GM19452 (cell line): ENCODE measurements at regions not wholly inside any gene's neighbourhood (a gene's known extent, or its start where the extent isn't known, plus 50 kb on each side); places are given as distances from the start of the nearest gene placed in this dataset.
"Not testable (repeated sequence)": the region's sequence is repeated elsewhere in the genome, so short reads cannot be mapped to it uniquely, and the experiment has no call there.

ENCODE experiments used
- ATAC-seq: cut with Tn5 transposase; IDR thresholded peaks from one replicate; pipeline ENCODE4 v1.9.1; 2021; ENCODE audit not compliant: unreplicated experiment

DNA sequence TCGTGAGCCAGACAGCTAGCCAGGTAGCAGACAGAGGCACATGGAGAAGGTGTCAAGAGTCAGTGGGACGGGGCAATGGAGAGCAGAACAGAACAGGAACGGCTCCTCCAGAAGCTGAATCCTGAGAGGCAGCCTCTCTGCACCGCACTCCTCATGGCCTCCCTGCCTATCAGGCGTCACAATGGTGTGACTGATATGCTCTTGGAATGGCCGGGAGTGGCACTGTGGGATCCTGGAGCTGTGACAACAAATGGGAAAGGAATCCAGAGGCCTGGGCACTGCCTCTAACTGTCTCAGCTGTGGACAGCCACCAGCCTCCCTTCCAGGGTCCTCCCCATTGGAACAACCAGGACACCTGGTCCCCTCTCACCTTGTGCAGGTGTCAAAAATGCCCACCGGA is 89.1 kb upstream of the ID2 start:
- no peak for ATAC-seq

GRCh38 chr2:8593243-8593642 is 88.6 kb upstream of the ID2 start:
- no peak for ATAC-seq

DNA sequence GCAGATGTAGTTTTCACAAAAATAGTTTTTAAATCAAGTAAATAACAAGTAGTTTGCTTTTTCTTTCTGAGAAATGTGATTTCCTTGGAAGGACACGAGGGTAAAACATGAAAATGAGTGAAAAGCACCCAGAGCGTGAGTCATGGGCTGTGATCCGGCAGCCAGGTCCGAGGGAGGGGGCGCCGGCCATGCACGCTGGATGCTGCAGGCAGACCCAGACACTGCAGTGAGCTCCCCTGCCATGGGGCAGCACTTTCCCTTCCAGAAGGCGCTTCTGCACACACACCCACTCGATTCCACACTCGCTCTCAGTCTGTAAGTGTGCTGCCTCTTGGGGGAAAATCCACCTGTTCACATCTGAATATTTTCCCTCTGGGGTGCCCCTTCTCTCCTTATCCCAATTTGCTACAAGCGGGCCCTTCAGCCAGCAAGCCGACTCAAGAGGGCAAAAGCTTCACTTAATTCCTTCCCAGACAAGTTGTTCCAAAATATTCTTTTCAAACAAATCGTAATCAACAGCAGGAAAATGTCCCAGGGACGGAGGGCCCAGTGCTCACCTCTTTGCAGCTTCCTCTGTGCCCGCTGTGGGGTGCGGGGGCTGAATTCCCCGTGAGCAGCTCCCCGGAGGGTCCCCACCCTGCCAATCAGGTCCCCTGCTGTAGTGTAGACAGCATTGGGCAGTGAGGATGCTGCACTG is 87.0 kb upstream of the ID2 start:
- ATAC-seq = no peak

GRCh38 chr2:8595428-8595805 is 86.4 kb upstream of the ID2 start:
- ATAC-seq = no peak

DNA sequence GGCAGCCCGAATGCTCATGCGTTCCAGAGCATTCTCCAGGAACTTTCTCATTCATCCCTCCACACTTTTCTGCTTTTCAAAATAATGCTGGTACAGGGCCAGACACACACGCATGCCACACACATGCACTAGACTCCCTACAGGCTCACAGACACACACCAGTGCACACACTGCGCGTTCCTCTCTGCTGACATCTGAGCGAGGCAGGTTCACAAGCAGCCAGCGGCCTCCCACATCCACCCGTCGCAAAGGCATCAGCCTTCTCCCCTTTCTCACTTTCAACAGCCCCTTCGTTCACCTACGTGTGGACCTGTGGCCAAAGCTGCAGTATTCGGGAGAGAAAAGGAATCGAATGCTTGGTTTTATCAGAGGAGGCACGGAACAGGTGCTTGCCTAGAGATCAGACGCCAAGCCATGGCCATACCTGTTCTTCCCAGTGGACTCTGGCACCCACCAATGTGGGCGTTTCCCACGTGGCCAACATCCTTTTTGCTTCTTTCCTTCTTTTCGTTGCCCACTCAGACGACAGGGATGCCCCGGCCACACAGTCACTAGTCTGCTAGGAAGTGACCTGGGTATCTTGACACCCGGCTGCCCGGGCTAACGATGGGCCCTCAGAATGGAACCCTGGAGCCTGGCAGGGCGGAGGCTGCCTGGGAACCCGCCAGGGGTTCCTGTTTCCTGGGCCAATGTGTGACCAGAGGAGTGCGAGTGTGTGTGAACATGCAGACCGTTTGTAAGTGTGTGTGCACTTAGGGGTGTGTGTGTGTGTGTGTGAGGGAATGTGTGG is 85.8 kb upstream of the ID2 start:
- ATAC-seq = no peak

DNA sequence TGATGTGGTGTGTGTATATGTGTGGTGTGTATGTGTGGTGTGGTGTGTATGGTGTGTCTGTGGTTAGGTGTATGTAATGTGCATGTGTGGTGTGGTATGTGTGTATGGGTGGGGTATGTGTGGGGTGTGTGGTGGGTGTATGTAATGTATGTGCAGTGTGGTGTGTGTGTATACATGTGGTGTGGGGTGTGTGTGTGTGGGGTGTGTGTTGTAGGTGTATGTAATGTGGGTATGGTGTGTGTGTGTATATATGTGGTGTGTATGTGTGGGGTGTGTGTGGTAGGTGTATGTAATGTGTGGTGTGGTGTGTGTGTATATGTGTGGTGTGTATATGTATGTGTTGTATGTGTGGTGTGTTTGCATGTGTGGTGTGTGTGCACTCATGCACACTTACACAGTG is 84.8 kb upstream of the ID2 start:
- ATAC-seq = no peak

- ATAC-seq = no peak
Measured at GRCh38 chr2:8597559-8598225, 84.2 kb upstream of the ID2 start.

DNA sequence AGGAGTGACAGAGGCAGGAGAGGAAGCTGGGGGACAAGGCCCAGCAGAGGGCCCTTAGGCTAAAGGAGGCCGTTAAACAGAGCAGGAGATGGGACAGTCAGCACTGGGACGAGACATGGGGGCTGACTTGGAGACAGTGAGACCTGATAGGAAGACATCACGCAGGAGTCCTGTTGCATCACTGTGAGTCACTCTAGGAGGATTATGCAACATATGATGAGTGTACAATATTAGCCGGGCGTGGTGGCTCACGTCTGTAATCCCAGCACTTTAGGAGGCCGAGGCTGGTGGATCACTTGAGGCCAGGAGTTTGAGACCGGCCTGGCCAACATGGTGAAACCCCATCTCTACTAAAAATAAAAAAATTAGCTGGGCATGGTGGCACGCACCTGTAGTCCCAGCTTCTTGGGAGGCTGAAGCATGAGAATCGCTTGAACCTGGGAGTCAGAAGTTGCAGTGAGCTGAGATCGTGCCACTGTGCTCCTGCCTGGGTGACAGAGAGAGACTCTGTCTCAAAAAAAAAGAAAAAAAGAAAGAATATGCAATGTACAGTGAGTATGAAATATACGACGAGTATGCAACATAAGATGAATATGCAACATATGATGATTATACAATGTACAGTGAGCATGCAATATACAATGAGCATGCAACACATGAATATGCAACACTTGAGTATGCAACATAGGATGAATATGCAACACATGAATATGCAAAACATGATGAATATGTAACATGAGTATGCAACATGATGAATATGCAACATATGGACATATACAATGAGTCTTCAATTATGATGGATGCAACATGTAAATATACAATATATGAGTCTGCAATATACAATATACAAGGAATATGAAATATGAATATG is 83.3 kb upstream of the ID2 start:
- no peak for ATAC-seq

- ATAC-seq = no peak
Measured at GRCh38 chr2:8599421-8600242, 82.2 kb upstream of the ID2 start.

DNA sequence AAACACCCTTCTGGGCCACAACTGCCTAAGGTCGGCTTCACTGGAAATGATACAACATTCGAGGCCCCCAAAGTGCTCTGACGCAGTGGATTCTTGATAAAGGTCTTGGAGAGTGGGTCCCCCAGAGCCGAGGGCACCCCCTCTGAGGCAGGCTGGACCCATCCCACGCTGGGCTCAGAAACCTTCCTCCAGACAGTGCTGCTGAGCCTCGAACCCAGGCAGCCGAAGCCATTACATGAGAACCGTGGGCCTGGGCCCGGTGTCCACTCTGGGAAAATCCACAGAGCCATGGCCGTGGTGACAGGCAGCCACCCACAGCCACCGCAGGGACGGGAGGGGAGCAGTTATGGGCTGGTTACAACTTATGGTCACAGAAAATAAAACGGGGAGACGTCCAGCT is 81.4 kb upstream of the ID2 start:
- no peak for ATAC-seq

GRCh38 chr2:8602809-8603208 is 79.0 kb upstream of the ID2 start:
- ATAC-seq = no peak

- ATAC-seq = not testable (repeated sequence)
Measured at GRCh38 chr2:8603356-8603755, 78.5 kb upstream of the ID2 start.

GRCh38 chr2:8604262-8604661 is 77.6 kb upstream of the ID2 start:
- no peak for ATAC-seq

DNA sequence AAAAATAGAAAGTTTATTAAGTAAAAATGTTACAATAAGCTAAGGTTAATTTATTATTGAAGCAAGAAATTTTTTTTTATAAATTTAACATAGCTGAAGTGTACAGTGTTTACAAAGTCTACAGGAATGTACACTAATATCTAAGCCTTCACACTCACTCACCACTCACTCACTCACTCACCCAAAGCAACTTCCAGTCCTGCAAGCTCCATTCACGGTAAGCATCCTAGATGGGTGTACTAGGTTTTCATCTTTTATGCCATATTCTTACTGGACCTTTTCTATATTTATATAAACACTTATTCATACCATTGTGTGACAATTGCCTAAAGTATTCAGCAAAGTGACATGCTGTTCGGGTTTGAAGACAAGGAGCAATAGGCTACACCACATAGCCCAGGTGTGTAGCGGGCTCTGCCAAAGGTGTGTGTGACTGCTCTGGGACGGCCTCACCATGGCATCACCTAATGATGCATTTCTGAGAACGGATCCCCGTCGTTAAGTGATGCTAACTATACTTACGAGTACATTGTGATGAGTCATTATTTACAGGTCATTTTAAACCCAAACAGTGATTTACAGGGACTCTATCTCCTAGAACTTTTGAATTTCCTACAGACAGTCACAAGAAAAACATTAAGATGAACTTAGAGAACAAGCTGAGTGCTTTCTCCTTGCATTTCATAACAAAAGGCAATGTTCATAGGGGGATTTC is 76.3 kb upstream of the ID2 start:
- no peak for ATAC-seq

- peak; percentile 89 for ATAC-seq
Measured at GRCh38 chr2:8606226-8606625, 75.6 kb upstream of the ID2 start.

DNA sequence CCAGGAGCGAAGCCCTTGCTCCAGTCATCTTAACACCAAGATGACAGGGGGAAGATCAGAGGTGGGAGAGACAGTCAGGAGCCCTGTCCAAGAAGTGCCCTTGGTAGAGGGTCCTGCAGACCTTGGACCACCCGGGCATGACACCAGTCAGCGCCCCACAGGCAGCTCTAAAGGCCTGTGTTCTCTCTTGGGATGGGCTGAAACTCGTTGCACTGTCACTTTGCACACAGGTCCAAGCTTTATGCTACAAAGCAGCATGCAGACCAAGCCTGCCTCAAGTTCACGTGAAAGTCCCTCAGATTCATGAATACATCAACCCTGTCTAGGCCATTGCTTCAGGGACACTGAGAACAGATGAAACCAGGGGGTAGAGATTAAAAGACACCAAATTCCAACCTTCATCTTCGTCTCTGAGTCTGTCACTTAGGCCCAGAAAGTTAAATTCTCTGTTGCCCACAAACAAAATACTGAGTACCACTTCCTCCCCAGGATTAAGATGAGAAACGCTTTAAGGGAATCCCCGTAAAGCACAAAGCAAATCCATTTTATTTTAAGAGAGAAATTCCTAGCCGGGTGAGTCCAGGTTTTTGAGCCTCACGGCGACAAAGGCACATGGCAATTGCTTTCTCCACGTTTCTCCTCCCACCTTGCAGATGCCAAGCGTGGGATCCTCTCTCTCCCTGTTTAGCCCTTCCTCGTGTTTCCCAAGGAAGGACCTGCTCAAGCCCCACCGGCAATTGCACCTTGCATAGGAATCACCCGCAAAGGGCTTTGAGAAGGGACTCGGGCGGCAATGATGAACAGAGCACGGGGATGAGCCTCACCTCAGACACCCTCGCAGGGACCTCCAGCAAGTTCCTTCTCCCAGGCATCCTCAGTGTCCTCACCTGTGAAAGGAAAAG is 75.0 kb upstream of the ID2 start:
- peak; percentile 23 for ATAC-seq

GRCh38 chr2:8607606-8608005 is 74.2 kb upstream of the ID2 start:
- no peak for ATAC-seq

GRCh38 chr2:8608411-8608954 is 73.4 kb upstream of the ID2 start:
- ATAC-seq = no peak
